HepG2 (cell line): ENCODE measurements at regions not wholly inside any gene's neighbourhood (a gene's known extent, or its start where the extent isn't known, plus 50 kb on each side); places are given as distances from the start of the nearest gene placed in this dataset.

ENCODE experiments used
- ATAC-seq: fragments of 200-7000 bp; cut with Tn5 transposase; 3 replicates; pipeline ENCODE4 v1.9.1; 2020; ENCODE audit warnings: mild to moderate bottlenecking, moderate library complexity
- BruUV-seq: library from RNA; stranded (reverse); fragments of 400-500 nt; replicated peaks from 2 replicates; lab custom pipeline; 2021; lab: Mats Ljungman, UMichigan
- CTCF ChIA-PET: fragments of 300-600 bp; formaldehyde crosslinking; extraction: SDS; loops from one replicate; lab custom pipeline; 2021; ENCODE audit warnings: low total read pairs, inconsistent platforms, low intra/inter-chr PET ratio; lab: Yijun Ruan, JAX
- POLR2A ChIA-PET: fragments of 350-600 bp; sonication (Branson Sonifier 250); formaldehyde crosslinking; loops from one replicate; lab custom pipeline; 2020; ENCODE audit warnings: antibody characterized with exemption, inconsistent platforms; lab: Yijun Ruan, JAX
- DNase-seq: peaks from one replicate; pipeline ENCODE4 v3.0.0-alpha.2; 2015; ENCODE audit warnings: low spot score
- FAIRE-seq: peaks from 3 replicates; lab custom pipeline; 2011; peaks lifted over from hg19 to GRCh38; lab: Jason Lieb, UNC
- H2AFZ ChIP-seq: one replicate; pipeline ENCODE4 v1.6.1; 2011; ENCODE audit warnings: low read length, inconsistent platforms
- H3K27ac ChIP-seq: fragments of 300-600 bp; 3 replicates; pipeline ENCODE4 v1.8.0; 2011; ENCODE audit warnings: mixed run types, mild to moderate bottlenecking, mixed read lengths, low read length, inconsistent platforms; ENCODE audit not compliant: insufficient read depth; ENCODE audit errors: extremely low read length
- H3K27me3 ChIP-seq, 2 experiments: fragments of 200-600 bp in 1 of 2; 2 replicates in 1 of 2; 3 replicates in 1 of 2; pipeline versions ENCODE4 v1.6.0 to v1.8.0; 2011; ENCODE audit warnings: low read length in 2 of 2, mild to moderate bottlenecking in 2 of 2, moderate library complexity in 2 of 2, inconsistent platforms in 1 of 2; ENCODE audit not compliant: insufficient read depth in 2 of 2, control insufficient read depth in 1 of 2
- H3K36me3 ChIP-seq, 2 experiments: fragments of 200-600 bp in 1 of 2; replicated peaks in 1 of 2; 2 replicates in 1 of 2; 3 replicates in 1 of 2; pipeline versions ENCODE4 v1.5.1 to v1.8.0; 2011; ENCODE audit warnings: low read length in 2 of 2, inconsistent platforms in 1 of 2; ENCODE audit not compliant: insufficient read depth in 2 of 2, control insufficient read depth in 1 of 2
- H3K4me1 ChIP-seq: 2 replicates; pipeline ENCODE4 v1.5.1; 2012; ENCODE audit warnings: low read length, inconsistent platforms; ENCODE audit not compliant: insufficient read depth
- H3K4me2 ChIP-seq: 2 replicates; pipeline ENCODE4 v1.6.0; 2011; ENCODE audit warnings: low read depth, low read length, inconsistent platforms
- H3K4me3 ChIP-seq, 3 experiments: fragments of 200-600 bp in 1 of 3; sonication (generic), shearing (Covaris generic) in 1 of 3; replicated peaks in 1 of 3; 2 replicates each; pipeline ENCODE4 v1.5.1; 2011 to 2016; ENCODE audit warnings: low read length in 3 of 3, inconsistent platforms in 2 of 3, low read depth in 2 of 3, mild to moderate bottlenecking in 2 of 3, control low read depth in 1 of 3, mixed read lengths in 1 of 3; ENCODE audit not compliant: insufficient read depth in 1 of 3
- H3K79me2 ChIP-seq: one replicate; pipeline ENCODE4 v1.6.1; 2011; ENCODE audit warnings: low read length, inconsistent platforms; ENCODE audit not compliant: insufficient read depth
- H3K9ac ChIP-seq: 2 replicates; pipeline ENCODE4 v1.6.0; 2011; ENCODE audit warnings: mild to moderate bottlenecking, low read depth, low read length, inconsistent platforms; ENCODE audit not compliant: insufficient read depth
- H3K9me3 ChIP-seq: 2 replicates; pipeline ENCODE4 v1.5.1; 2012; ENCODE audit warnings: mild to moderate bottlenecking, low read length
- H4K20me1 ChIP-seq: 2 replicates; pipeline ENCODE4 v1.6.0; 2011; ENCODE audit warnings: inconsistent platforms, mild to moderate bottlenecking, low read length, moderate library complexity; ENCODE audit not compliant: insufficient read depth
- AGO2 ChIP-seq: fragments of 200-400 bp; formaldehyde crosslinking; optimal IDR thresholded peaks from 2 replicates; pipeline ENCODE3; 2017; ENCODE audit warnings: mild to moderate bottlenecking, low read depth, low read length, moderate library complexity
- ATF7-NPFF ChIP-seq: sonication (generic); formaldehyde crosslinking; IDR thresholded peaks from 2 replicates; pipeline ENCODE4 v1.8.1; 2023; ENCODE audit warnings: mild to moderate bottlenecking, low read depth, missing genetic modification reagents, moderate library complexity
- HDAC1 ChIP-seq: sonication (generic); formaldehyde crosslinking; IDR thresholded peaks from 2 replicates; pipeline ENCODE4 v1.5.1; 2020; ENCODE audit warnings: mild to moderate bottlenecking, missing genetic modification reagents
- HMG20B ChIP-seq: conservative IDR thresholded peaks from 2 replicates; pipeline ENCODE4 v1.6.1; 2016; ENCODE audit warnings: missing genetic modification reagents, missing compliant biosample characterization
- HNRNPLL ChIP-seq: fragments of 200-400 bp; formaldehyde crosslinking; IDR thresholded peaks from 2 replicates; pipeline ENCODE4 v1.6.1; 2017; ENCODE audit warnings: mild to moderate bottlenecking, low read depth, low read length; ENCODE audit not compliant: poor library complexity, severe bottlenecking
- IKZF4 ChIP-seq: sonication (generic); formaldehyde crosslinking; IDR thresholded peaks from 2 replicates; pipeline ENCODE4 v1.5.1; 2020; ENCODE audit warnings: borderline replicate concordance, mild to moderate bottlenecking, low read depth, missing genetic modification reagents; ENCODE audit errors: not compliant biosample characterization
- MBD4 ChIP-seq: IDR thresholded peaks from 2 replicates; pipeline ENCODE4 v1.6.1; 2012; ENCODE audit warnings: low read length, inconsistent platforms, borderline replicate concordance
- PHF20 ChIP-seq: sonication (generic); formaldehyde crosslinking; IDR thresholded peaks from 2 replicates; pipeline ENCODE4 v1.5.0; 2020; ENCODE audit warnings: mild to moderate bottlenecking, missing genetic modification reagents
- PREB ChIP-seq: sonication (generic); formaldehyde crosslinking; IDR thresholded peaks from 2 replicates; pipeline ENCODE4 v1.4.0; 2020; ENCODE audit warnings: missing genetic modification reagents
- RNF2 ChIP-seq: fragments of 450-650 bp; conservative IDR thresholded peaks from 2 replicates; pipeline ENCODE4 v1.6.1; 2016; ENCODE audit warnings: low read depth
- SETDB1 ChIP-seq: sonication (generic); formaldehyde crosslinking; IDR thresholded peaks from 2 replicates; pipeline ENCODE4 v1.5.1; 2020; ENCODE audit warnings: missing genetic modification reagents, mild to moderate bottlenecking, borderline replicate concordance
- TCF7L2 ChIP-seq: IDR thresholded peaks from 2 replicates; pipeline ENCODE4 v1.6.1; 2011; ENCODE audit warnings: mild to moderate bottlenecking, low read depth, low read length, moderate library complexity
- YEATS4 ChIP-seq: sonication (generic); formaldehyde crosslinking; IDR thresholded peaks from 2 replicates; pipeline ENCODE4 v1.4.0; 2020; ENCODE audit warnings: missing genetic modification reagents, borderline replicate concordance
- ZNF598 ChIP-seq: sonication (generic); formaldehyde crosslinking; IDR thresholded peaks from 2 replicates; pipeline ENCODE4 v1.5.1; 2020; ENCODE audit warnings: mild to moderate bottlenecking, missing genetic modification reagents, borderline replicate concordance
- ZNF652 ChIP-seq: IDR thresholded peaks from 2 replicates; pipeline ENCODE4 v1.6.1; 2016; ENCODE audit warnings: low read depth, borderline replicate concordance
- ZNF704 ChIP-seq: sonication (generic); formaldehyde crosslinking; IDR thresholded peaks from 2 replicates; pipeline ENCODE4 v1.8.1; 2023; ENCODE audit warnings: mild to moderate bottlenecking, inconsistent platforms, moderate library complexity, missing genetic modification reagents, borderline replicate concordance
- ZSCAN12 ChIP-seq: sonication (generic); formaldehyde crosslinking; IDR thresholded peaks from 2 replicates; pipeline ENCODE4 v1.9.0; 2021; ENCODE audit warnings: mild to moderate bottlenecking, missing genetic modification reagents
- WGBS: methylation state at CpG from one replicate; pipeline ENCODE4 v1.1.6; 2017; ENCODE audit warnings: low lambda C conversion rate; 5-methylcytosine and 5-hydroxymethylcytosine counted together
- in situ Hi-C: cut with HindIII; loops from 2 replicates; pipeline ENCODE4 v1.10.0; 2017; ENCODE audit warnings: low pct_unique_long_range_greater_than_20kb; ENCODE audit not compliant: extremely low pct_ligation_motif_present
- intact Hi-C: fragments of 100-400 bp; cut with micrococcal nuclease; formaldehyde crosslinking; loops from one replicate; pipeline ENCODE4 v1.10.0; 2022; ENCODE audit not compliant: unreplicated experiment

- intact Hi-C loops = no loop called here
- no peaks in the 10 kb centered on the region for H3K36me3 ChIP-seq
- H3K4me2 ChIP-seq = no peak overlapping the region
- H3K4me1 ChIP-seq = no peaks in the 10 kb centered on the region
- H3K9ac ChIP-seq = no peak overlapping the region
- no peaks in the 10 kb centered on the region for H4K20me1 ChIP-seq
- no peak overlapping the region for H3K27ac ChIP-seq
- H2AFZ ChIP-seq = no peak overlapping the region
- WGBS = 3% methylated on average over 5 of the region's 5 CpGs
- no TSS peak for BruUV-seq
- POLR2A ChIA-PET = no interaction called here
- in situ Hi-C loops = no loop called here
- TF ChIP-seq SETDB1 (CRISPR knock-in tag) (no peak), ZNF598 (no peak), HDAC1 (CRISPR knock-in tag) (no peak), MBD4 (no peak), RNF2 (no peak), IKZF4 (no peak), HMG20B (CRISPR knock-in tag) (no peak), ATF7-NPFF (CRISPR knock-in tag) (no peak), PREB (CRISPR knock-in tag) (no peak), PHF20 (no peak), TCF7L2 (no peak), ZNF652 (CRISPR knock-in tag) (no peak), YEATS4 (CRISPR knock-in tag) (no peak), ZNF704 (CRISPR knock-in tag) (no peak), ZSCAN12 (CRISPR knock-in tag) (no peak), AGO2 (no peak), HNRNPLL (no peak)
- no peak for DNase-seq
- H3K27me3 ChIP-seq = no peaks in the 10 kb centered on the region
- CTCF ChIA-PET = no interaction called here
- H3K79me2 ChIP-seq = no peaks in the 10 kb centered on the region
- no peak overlapping the region for H3K4me3 ChIP-seq
- FAIRE-seq = no peak
- peaks cover 96% of the 10 kb centered on the region for H3K9me3 ChIP-seq
- no peak for ATAC-seq
Observed at GRCh38 chr16:62700426-62701294, 664.4 kb upstream of the CDH8 start.
